ENCODE measurements at regions not wholly inside any gene's neighbourhood (a gene's known extent, or its start where the extent isn't known, plus 50 kb on each side); places are given as distances from the start of the nearest gene placed in this dataset.

DNA sequence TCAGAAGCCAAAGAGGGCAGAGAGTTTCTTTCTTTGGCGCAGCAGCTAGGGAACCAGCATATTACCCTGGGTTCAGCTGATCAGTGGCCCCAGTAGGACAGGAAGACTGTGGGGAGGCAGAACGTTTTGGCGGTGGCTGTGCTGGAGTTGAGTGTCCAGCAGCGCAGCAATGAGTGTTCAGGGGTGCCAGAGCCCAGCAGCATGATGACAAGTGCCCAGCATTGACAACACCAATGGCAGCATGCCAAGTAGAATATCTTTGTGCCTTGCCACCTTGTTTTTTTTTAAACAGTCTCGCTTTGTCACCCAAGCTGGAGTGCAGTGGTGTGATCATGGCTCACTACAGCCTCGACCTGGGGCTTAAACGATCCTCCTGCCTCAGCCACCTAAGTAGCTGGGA lies 106.7 kb upstream of the CDC42BPA start:
- no peak for TF ChIP-seq EZH2 (IDR thresholded peaks at IDR 0.05; ENCODE audit: borderline replicate concordance, low read depth, low read length, severe bottlenecking)
- no peak for TF ChIP-seq JUN (IDR thresholded peaks at IDR 0.05; ENCODE audit: borderline replicate concordance, insufficient read depth, insufficient read length, low read depth)
- no peak for TF ChIP-seq MYC (IDR thresholded peaks at IDR 0.05; ENCODE audit: low read depth, low read length)
- TF ChIP-seq, protein P1, sequence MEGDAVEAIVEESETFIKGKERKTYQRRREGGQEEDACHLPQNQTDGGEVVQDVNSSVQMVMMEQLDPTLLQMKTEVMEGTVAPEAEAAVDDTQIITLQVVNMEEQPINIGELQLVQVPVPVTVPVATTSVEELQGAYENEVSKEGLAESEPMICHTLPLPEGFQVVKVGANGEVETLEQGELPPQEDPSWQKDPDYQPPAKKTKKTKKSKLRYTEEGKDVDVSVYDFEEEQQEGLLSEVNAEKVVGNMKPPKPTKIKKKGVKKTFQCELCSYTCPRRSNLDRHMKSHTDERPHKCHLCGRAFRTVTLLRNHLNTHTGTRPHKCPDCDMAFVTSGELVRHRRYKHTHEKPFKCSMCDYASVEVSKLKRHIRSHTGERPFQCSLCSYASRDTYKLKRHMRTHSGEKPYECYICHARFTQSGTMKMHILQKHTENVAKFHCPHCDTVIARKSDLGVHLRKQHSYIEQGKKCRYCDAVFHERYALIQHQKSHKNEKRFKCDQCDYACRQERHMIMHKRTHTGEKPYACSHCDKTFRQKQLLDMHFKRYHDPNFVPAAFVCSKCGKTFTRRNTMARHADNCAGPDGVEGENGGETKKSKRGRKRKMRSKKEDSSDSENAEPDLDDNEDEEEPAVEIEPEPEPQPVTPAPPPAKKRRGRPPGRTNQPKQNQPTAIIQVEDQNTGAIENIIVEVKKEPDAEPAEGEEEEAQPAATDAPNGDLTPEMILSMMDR (IDR thresholded peaks at IDR 0.05; ENCODE audit: extremely low read depth in 1 of 2, insufficient read depth in 1 of 2, low read depth in 1 of 2, low read length in 2 of 2): no peak
- no peak for TF ChIP-seq POLR2AphosphoS5 (IDR thresholded peaks at IDR 0.05; ENCODE audit: insufficient read depth, low read depth, low read length)
- TF ChIP-seq, protein P2, sequence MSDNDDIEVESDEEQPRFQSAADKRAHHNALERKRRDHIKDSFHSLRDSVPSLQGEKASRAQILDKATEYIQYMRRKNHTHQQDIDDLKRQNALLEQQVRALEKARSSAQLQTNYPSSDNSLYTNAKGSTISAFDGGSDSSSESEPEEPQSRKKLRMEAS (IDR thresholded peaks at IDR 0.05; ENCODE audit: insufficient read depth, insufficient read length): no peak
- TF ChIP-seq POLR2A (IDR thresholded peaks at IDR 0.05; ENCODE audit: low read depth, low read length): no peak
- no peak for TF ChIP-seq GATA2 (IDR thresholded peaks at IDR 0.05; ENCODE audit: insufficient read depth, insufficient read length, low read depth, low read length)

Measured in endothelial cell of umbilical vein (primary cell).